A673 (cell line): ENCODE measurements at regions not wholly inside any gene's neighbourhood (a gene's known extent, or its start where the extent isn't known, plus 50 kb on each side); places are given as distances from the start of the nearest gene placed in this dataset.
"Not testable (repeated sequence)": the region's sequence is repeated elsewhere in the genome, so short reads cannot be mapped to it uniquely, and the experiment has no call there.

Source experiments
- CTCF ChIP-seq: fragments of 300-800, 200-600 bp; sonication (generic); conservative IDR thresholded peaks from 2 replicates; pipeline ENCODE4 v1.5.1; 2017; ENCODE audit warnings: low read depth, mild to moderate bottlenecking, antibody characterized with exemption, low read length, moderate library complexity, mixed read lengths
- EZH2 ChIP-seq: fragments of 200-600 bp; sonication (generic); IDR thresholded peaks from 2 replicates; pipeline ENCODE4 v1.6.1; 2017; ENCODE audit warnings: borderline replicate concordance, low read depth, mild to moderate bottlenecking, mixed read lengths, antibody characterized with exemption, low read length; ENCODE audit not compliant: poor library complexity, severe bottlenecking

- TF ChIP-seq CTCF, EZH2: not testable (repeated sequence)
These were observed 126.1 kb upstream of the RAP1B start for GRCh38 chr12:68484578-68484977.
